A549 (cell line): ENCODE measurements at regions not wholly inside any gene's neighbourhood (a gene's known extent, or its start where the extent isn't known, plus 50 kb on each side); places are given as distances from the start of the nearest gene placed in this dataset.

Experiments
- ATAC-seq, 2 experiments: fragments of 200-7000 bp in 1 of 2; fragments of >200 bp in 1 of 2; cut with Nextera tagmentation in 1 of 2; cut with Tn5 transposase in 1 of 2; 3 replicates each; pipeline versions ENCODE4 v1.8.0 to v1.9.1; 2018 to 2020; ENCODE audit warnings: mild to moderate bottlenecking in 1 of 2, moderate library complexity in 1 of 2
- CTCF ChIA-PET: fragments of 300-600 bp; sonication (Branson Sonifier 250); formaldehyde crosslinking; extraction: SDS; loops from one replicate; lab custom pipeline; 2021; ENCODE audit warnings: antibody characterized with exemption, inconsistent platforms; lab: Yijun Ruan, JAX
- POLR2A ChIA-PET: fragments of 350-600 bp; formaldehyde crosslinking; extraction: SDS; loops from one replicate; lab custom pipeline; 2021; ENCODE audit warnings: antibody characterized with exemption, inconsistent platforms; lab: Yijun Ruan, JAX
- DNase-seq, 2 experiments: peaks; one replicate each; pipeline versions ENCODE4 v3.0.0 to v3.0.0-alpha.2; 2011 to 2016; ENCODE audit warnings: low read depth in 1 of 2, low spot score in 1 of 2
- FAIRE-seq: peaks from 2 replicates; lab custom pipeline; 2011; peaks lifted over from hg19 to GRCh38; lab: Jason Lieb, UNC
- H3K27ac ChIP-seq, 2 experiments: fragments of >200 bp; sonication (Bioruptor Twin); formaldehyde crosslinking; 3 replicates each; pipeline ENCODE4 v1.5.1; 2016 to 2017
- H3K4me1 ChIP-seq: fragments of >200 bp; sonication (Bioruptor Twin); formaldehyde crosslinking; 3 replicates; pipeline ENCODE4 v1.6.1; 2016
- H3K4me2 ChIP-seq: fragments of >200 bp; sonication (Bioruptor Twin); formaldehyde crosslinking; 3 replicates; pipeline ENCODE4 v1.6.1; 2016
- H3K4me3 ChIP-seq: fragments of >200 bp; sonication (Bioruptor Twin); formaldehyde crosslinking; 3 replicates; pipeline ENCODE4 v1.5.1; 2016
- H3K9me3 ChIP-seq: fragments of >200 bp; sonication (Bioruptor Twin); formaldehyde crosslinking; 3 replicates; pipeline ENCODE4 v1.6.1; 2016
- BHLHE40 ChIP-seq: IDR thresholded peaks from 2 replicates; pipeline ENCODE4 v1.6.1; 2012; ENCODE audit warnings: low read depth, low read length, inconsistent platforms
- CBX2 ChIP-seq: fragments of 200-600 bp; sonication (generic); IDR thresholded peaks from 2 replicates; pipeline ENCODE4 v1.6.1; 2016; ENCODE audit warnings: low read depth, mild to moderate bottlenecking, borderline replicate concordance
- CBX8 ChIP-seq: fragments of 200-600 bp; sonication (generic); IDR thresholded peaks from 2 replicates; pipeline ENCODE4 v1.6.1; 2016
- CHD2 ChIP-seq: fragments of 150-350 bp; IDR thresholded peaks from 2 replicates; pipeline ENCODE4 v1.6.1; 2014; ENCODE audit warnings: low read length; ENCODE audit not compliant: partially characterized antibody
- EHF ChIP-seq: fragments of 250-450 bp; sonication (Bioruptor Pico); IDR thresholded peaks from 2 replicates; pipeline ENCODE4 v1.5.0; 2020; ENCODE audit warnings: mild to moderate bottlenecking
- ESRRA ChIP-seq: fragments of 150-350 bp; IDR thresholded peaks from 2 replicates; pipeline ENCODE4 v1.6.1; 2014; ENCODE audit warnings: mild to moderate bottlenecking, low read length, borderline replicate concordance
- FOSB ChIP-seq: fragments of 250-450 bp; sonication (Bioruptor Pico); IDR thresholded peaks from 2 replicates; pipeline ENCODE4 v1.5.0; 2020; ENCODE audit warnings: mild to moderate bottlenecking, moderate library complexity
- FOSL2 ChIP-seq, 2 experiments: fragments of 450-650 bp in 1 of 2; fragments of >200 bp in 1 of 2; sonication (Bioruptor Twin) in 1 of 2; formaldehyde crosslinking; IDR thresholded peaks; 2 replicates each; pipeline versions ENCODE4 v1.5.0 to v1.6.1; 2016 to 2020; ENCODE audit warnings: mild to moderate bottlenecking in 1 of 2, moderate library complexity in 1 of 2
- FOXS1 ChIP-seq: fragments of 250-450 bp; sonication (Bioruptor Pico); IDR thresholded peaks from 2 replicates; pipeline ENCODE4 v1.5.0; 2020; ENCODE audit warnings: mild to moderate bottlenecking, moderate library complexity
- GATA3 ChIP-seq: IDR thresholded peaks from 2 replicates; pipeline ENCODE4 v1.6.1; 2012; ENCODE audit warnings: borderline replicate concordance
- HEYL ChIP-seq: fragments of 250-450 bp; sonication (Bioruptor Pico); IDR thresholded peaks from 2 replicates; pipeline ENCODE4 v1.8.0; 2021; ENCODE audit warnings: mild to moderate bottlenecking, moderate library complexity
- JUNB ChIP-seq: fragments of >200 bp; sonication (Bioruptor Twin); formaldehyde crosslinking; IDR thresholded peaks from 2 replicates; pipeline ENCODE4 v1.6.1; 2016
- MAFK ChIP-seq: fragments of 450-650 bp; IDR thresholded peaks from 2 replicates; pipeline ENCODE4 v1.6.1; 2014; ENCODE audit not compliant: partially characterized antibody
- NFE2L2 ChIP-seq: fragments of 150-350 bp; conservative IDR thresholded peaks from 2 replicates; pipeline ENCODE4 v1.6.1; 2014; ENCODE audit warnings: low read length
- NPAS2 ChIP-seq: fragments of 250-450 bp; sonication (Bioruptor Pico); IDR thresholded peaks from 2 replicates; pipeline ENCODE4 v1.8.0; 2022; ENCODE audit warnings: mild to moderate bottlenecking, moderate library complexity, borderline replicate concordance
- POLR2AphosphoS2 ChIP-seq: conservative IDR thresholded peaks from 2 replicates; pipeline ENCODE4 v1.6.1; 2012; ENCODE audit warnings: low read length, improper control_type of control experiment, inconsistent platforms
- RCOR1 ChIP-seq: fragments of 150-350 bp; IDR thresholded peaks from 2 replicates; pipeline ENCODE4 v1.6.1; 2014; ENCODE audit warnings: antibody characterized with exemption, low read length, low read depth
- RNF2 ChIP-seq: fragments of 200-600 bp; sonication (generic); IDR thresholded peaks from 2 replicates; pipeline ENCODE4 v1.6.1; 2016; ENCODE audit warnings: low read depth, mild to moderate bottlenecking, antibody characterized with exemption, moderate library complexity, borderline replicate concordance
- SMC3 ChIP-seq: fragments of >200 bp; sonication (Bioruptor Twin); formaldehyde crosslinking; IDR thresholded peaks from 3 replicates; pipeline ENCODE4 v1.6.1; 2018; ENCODE audit warnings: inconsistent platforms
- SREBF2 ChIP-seq: fragments of 450-650 bp; IDR thresholded peaks from 2 replicates; pipeline ENCODE4 v1.6.1; 2014; ENCODE audit warnings: mild to moderate bottlenecking, moderate library complexity
- ZC3H11A ChIP-seq: fragments of 450-650 bp; IDR thresholded peaks from 2 replicates; pipeline ENCODE4 v1.6.1; 2014; ENCODE audit warnings: antibody characterized with exemption, mild to moderate bottlenecking
- ZNF302 ChIP-seq: fragments of 250-450 bp; sonication (Bioruptor Pico); IDR thresholded peaks from 2 replicates; pipeline ENCODE4 v1.9.0; 2021; ENCODE audit warnings: inconsistent platforms, mild to moderate bottlenecking, moderate library complexity
- ZSCAN20 ChIP-seq: fragments of 250-450 bp; sonication (Bioruptor Pico); IDR thresholded peaks from 2 replicates; pipeline ENCODE4 v1.8.0; 2022; ENCODE audit warnings: mild to moderate bottlenecking, moderate library complexity
- WGBS: methylation state at CpG from one replicate; pipeline ENCODE4 v1.1.6; 2017; ENCODE audit errors: missing lambda C conversion rate; 5-methylcytosine and 5-hydroxymethylcytosine counted together
- TF ChIP-seq, protein P1 (sequence below): IDR thresholded peaks from 2 replicates; pipeline ENCODE4 v1.6.1; 2012
- TF ChIP-seq, protein P2 (sequence below): fragments of 150-350 bp; IDR thresholded peaks from 2 replicates; pipeline ENCODE4 v1.6.1; 2014; ENCODE audit warnings: low read depth, mild to moderate bottlenecking, low read length
- TF ChIP-seq, protein P3 (sequence below): fragments of 200-600 bp; sonication (generic); IDR thresholded peaks from 2 replicates; pipeline ENCODE4 v1.6.1; 2016; ENCODE audit warnings: antibody characterized with exemption, mild to moderate bottlenecking, moderate library complexity
- TF ChIP-seq, protein P4 (sequence below): fragments of 450-650 bp; IDR thresholded peaks from 2 replicates; pipeline ENCODE4 v1.6.1; 2014; ENCODE audit warnings: antibody characterized with exemption
- TF ChIP-seq, protein P5 (sequence below): fragments of >200 bp; sonication (Bioruptor Twin); formaldehyde crosslinking; IDR thresholded peaks from 3 replicates; pipeline ENCODE4 v1.6.1; 2016
- TF ChIP-seq, protein P6 (sequence below): fragments of 250-450 bp; sonication (Bioruptor Pico); IDR thresholded peaks from 2 replicates; pipeline ENCODE4 v1.5.0; 2020; ENCODE audit warnings: low read depth, mild to moderate bottlenecking, moderate library complexity

DNA sequence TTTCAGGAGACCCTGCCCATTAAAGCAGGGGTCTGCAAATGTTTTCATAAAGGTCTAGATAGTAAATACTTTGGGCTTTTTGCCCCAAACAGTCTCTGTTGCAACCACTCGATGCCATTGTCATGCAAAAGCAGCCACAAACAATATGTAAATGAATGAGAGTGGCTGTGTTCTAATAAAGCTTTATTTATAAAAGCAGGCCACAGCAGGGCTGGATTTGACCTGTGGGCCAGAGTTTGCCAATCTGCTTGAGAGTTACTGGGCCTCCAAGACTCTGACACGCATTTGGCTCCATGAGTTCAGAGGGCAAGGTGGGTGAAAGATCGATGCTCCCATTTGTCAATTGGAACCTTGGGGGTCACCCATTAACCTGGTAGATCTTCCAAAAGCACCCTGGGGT, 217.3 kb upstream of the SDK2 start:
- Histone ChIP-seq H3K4me2 (no peak overlapping the region), H3K9me3 (no peaks in the 10 kb centered on the region), H3K4me3 (no peak overlapping the region), H3K27ac (peak overlapping the region in 1 of 2 experiments; percentile 59; a peak in 1 of 6 replicates), H3K4me1 (no peaks in the 10 kb centered on the region)
- 58% methylated on average over 3 of the region's 3 CpGs for WGBS
- ATAC-seq (no peak), DNase-seq (no peak), FAIRE-seq (no peak)
- POLR2A ChIA-PET = no interaction called here
- CTCF ChIA-PET = no interaction called here
- no peak for TF ChIP-seq CBX8
- no peak for TF ChIP-seq HEYL (CRISPR knock-in tag)
- TF ChIP-seq ZC3H11A = no peak
- TF ChIP-seq, protein P1, sequence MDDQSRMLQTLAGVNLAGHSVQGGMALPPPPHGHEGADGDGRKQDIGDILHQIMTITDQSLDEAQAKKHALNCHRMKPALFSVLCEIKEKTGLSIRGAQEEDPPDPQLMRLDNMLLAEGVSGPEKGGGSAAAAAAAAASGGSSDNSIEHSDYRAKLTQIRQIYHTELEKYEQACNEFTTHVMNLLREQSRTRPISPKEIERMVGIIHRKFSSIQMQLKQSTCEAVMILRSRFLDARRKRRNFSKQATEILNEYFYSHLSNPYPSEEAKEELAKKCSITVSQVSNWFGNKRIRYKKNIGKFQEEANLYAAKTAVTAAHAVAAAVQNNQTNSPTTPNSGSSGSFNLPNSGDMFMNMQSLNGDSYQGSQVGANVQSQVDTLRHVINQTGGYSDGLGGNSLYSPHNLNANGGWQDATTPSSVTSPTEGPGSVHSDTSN = no peak
- no peak for TF ChIP-seq SREBF2
- no peak for TF ChIP-seq NFE2L2
- no peak for TF ChIP-seq NPAS2 (CRISPR knock-in tag)
- no peak for TF ChIP-seq POLR2AphosphoS2
- TF ChIP-seq FOSL2 (IDR thresholded peaks at IDR 0.05) = no peak
- TF ChIP-seq FOSL2 (CRISPR knock-in tag; IDR thresholded peaks at IDR 0.05) = no peak
- TF ChIP-seq, protein P2, sequence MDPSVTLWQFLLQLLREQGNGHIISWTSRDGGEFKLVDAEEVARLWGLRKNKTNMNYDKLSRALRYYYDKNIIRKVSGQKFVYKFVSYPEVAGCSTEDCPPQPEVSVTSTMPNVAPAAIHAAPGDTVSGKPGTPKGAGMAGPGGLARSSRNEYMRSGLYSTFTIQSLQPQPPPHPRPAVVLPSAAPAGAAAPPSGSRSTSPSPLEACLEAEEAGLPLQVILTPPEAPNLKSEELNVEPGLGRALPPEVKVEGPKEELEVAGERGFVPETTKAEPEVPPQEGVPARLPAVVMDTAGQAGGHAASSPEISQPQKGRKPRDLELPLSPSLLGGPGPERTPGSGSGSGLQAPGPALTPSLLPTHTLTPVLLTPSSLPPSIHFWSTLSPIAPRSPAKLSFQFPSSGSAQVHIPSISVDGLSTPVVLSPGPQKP = no peak
- no peak for TF ChIP-seq ESRRA
- no peak for TF ChIP-seq CHD2
- TF ChIP-seq FOSB = no peak
- no peak for TF ChIP-seq FOXS1
- no peak for TF ChIP-seq ZNF302 (CRISPR knock-in tag)
- TF ChIP-seq RNF2 = no peak
- TF ChIP-seq, protein P3, sequence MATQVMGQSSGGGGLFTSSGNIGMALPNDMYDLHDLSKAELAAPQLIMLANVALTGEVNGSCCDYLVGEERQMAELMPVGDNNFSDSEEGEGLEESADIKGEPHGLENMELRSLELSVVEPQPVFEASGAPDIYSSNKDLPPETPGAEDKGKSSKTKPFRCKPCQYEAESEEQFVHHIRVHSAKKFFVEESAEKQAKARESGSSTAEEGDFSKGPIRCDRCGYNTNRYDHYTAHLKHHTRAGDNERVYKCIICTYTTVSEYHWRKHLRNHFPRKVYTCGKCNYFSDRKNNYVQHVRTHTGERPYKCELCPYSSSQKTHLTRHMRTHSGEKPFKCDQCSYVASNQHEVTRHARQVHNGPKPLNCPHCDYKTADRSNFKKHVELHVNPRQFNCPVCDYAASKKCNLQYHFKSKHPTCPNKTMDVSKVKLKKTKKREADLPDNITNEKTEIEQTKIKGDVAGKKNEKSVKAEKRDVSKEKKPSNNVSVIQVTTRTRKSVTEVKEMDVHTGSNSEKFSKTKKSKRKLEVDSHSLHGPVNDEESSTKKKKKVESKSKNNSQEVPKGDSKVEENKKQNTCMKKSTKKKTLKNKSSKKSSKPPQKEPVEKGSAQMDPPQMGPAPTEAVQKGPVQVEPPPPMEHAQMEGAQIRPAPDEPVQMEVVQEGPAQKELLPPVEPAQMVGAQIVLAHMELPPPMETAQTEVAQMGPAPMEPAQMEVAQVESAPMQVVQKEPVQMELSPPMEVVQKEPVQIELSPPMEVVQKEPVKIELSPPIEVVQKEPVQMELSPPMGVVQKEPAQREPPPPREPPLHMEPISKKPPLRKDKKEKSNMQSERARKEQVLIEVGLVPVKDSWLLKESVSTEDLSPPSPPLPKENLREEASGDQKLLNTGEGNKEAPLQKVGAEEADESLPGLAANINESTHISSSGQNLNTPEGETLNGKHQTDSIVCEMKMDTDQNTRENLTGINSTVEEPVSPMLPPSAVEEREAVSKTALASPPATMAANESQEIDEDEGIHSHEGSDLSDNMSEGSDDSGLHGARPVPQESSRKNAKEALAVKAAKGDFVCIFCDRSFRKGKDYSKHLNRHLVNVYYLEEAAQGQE = no peak
- no peak for TF ChIP-seq EHF (CRISPR knock-in tag)

DNA sequence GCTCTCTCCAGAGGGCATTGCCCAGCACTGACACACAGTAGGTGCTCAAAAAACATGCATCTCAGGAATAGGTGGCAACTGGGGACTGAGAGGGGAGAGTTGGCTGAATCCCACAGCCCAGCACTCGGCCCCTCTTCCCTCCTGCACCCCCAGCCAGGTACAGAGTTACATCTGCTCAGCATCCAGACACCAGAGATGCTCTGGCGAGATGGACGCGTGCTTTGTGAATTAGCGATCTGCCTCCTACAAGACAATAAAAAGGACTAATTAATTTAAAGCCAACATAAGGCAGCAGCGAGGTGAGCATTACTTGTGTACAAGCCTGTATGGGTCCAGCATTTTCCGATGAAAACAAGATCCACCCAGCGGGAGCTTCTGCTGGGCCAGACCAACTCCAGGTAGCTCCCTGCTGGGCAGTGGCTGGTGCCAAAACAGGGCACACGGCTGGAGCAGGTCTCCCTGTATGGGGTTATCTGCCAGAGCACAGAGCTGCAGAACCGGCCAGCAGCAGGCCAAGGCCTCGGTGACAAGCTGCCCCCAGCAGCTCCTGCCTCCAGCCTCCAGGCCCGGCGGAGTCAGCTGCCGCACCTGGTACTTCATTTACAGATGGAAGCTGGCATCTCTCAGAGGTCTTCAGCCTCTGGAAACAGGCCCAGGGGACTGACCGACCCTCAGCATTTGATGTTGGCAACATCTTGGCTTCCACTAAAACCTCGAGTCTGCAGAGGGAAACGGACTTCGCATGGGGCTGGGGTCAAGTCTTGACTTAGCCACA, 219.7 kb upstream of the SDK2 start:
- DNase-seq (no peak), FAIRE-seq (no peak), ATAC-seq (peak in 1 of 2 experiments; percentile 31; a peak in 1 of 6 replicates)
- POLR2A ChIA-PET = no interaction called here
- WGBS = 70% methylated on average over 17 of the region's 18 CpGs
- no peak overlapping the region for H3K4me3 ChIP-seq
- CTCF ChIA-PET = interaction anchor here (1.4 kb wide), 1 partner anchor 22 kb away, joined by 4 read pairs; no protein-coding TSS in a partner anchor
- H3K4me2 ChIP-seq = no peak overlapping the region
- H3K9me3 ChIP-seq = no peaks in the 10 kb centered on the region
- TF ChIP-seq MAFK = no peak
- TF ChIP-seq, protein P4, sequence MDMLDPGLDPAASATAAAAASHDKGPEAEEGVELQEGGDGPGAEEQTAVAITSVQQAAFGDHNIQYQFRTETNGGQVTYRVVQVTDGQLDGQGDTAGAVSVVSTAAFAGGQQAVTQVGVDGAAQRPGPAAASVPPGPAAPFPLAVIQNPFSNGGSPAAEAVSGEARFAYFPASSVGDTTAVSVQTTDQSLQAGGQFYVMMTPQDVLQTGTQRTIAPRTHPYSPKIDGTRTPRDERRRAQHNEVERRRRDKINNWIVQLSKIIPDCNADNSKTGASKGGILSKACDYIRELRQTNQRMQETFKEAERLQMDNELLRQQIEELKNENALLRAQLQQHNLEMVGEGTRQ = no peak
- TF ChIP-seq, protein P5, sequence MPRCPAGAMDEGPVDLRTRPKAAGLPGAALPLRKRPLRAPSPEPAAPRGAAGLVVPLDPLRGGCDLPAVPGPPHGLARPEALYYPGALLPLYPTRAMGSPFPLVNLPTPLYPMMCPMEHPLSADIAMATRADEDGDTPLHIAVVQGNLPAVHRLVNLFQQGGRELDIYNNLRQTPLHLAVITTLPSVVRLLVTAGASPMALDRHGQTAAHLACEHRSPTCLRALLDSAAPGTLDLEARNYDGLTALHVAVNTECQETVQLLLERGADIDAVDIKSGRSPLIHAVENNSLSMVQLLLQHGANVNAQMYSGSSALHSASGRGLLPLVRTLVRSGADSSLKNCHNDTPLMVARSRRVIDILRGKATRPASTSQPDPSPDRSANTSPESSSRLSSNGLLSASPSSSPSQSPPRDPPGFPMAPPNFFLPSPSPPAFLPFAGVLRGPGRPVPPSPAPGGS = no peak
- TF ChIP-seq ZSCAN20 (CRISPR knock-in tag) = no peak
- TF ChIP-seq GATA3 = no peak
- no peak for TF ChIP-seq SMC3
- no peak for TF ChIP-seq CBX2
- TF ChIP-seq JUNB = no peak
- TF ChIP-seq, protein P6, sequence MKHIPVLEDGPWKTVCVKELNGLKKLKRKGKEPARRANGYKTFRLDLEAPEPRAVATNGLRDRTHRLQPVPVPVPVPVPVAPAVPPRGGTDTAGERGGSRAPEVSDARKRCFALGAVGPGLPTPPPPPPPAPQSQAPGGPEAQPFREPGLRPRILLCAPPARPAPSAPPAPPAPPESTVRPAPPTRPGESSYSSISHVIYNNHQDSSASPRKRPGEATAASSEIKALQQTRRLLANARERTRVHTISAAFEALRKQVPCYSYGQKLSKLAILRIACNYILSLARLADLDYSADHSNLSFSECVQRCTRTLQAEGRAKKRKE (CRISPR knock-in tag) = no peak
- TF ChIP-seq RCOR1 = no peak
- TF ChIP-seq BHLHE40 = no peak
- TF ChIP-seq SREBF2 = no peak
- TF ChIP-seq FOSB = no peak
- no peaks in the 10 kb centered on the region for H3K4me1 ChIP-seq
- no peak overlapping the region; a peak in 1 of 6 replicates for H3K27ac ChIP-seq
